Brain microvascular endothelial cell (primary cell): ENCODE measurements at regions not wholly inside any gene's neighbourhood (a gene's known extent, or its start where the extent isn't known, plus 50 kb on each side); places are given as distances from the start of the nearest gene placed in this dataset.

Source experiments
- DNase-seq: peaks from one replicate; pipeline ENCODE4 v3.0.0-alpha.2; 2020
- H3K27ac ChIP-seq: fragments of 250-450 bp; sonication (Bioruptor Pico); 2 replicates; pipeline ENCODE4 v1.5.1; 2020; ENCODE audit warnings: mild to moderate bottlenecking, moderate library complexity
- H3K27me3 ChIP-seq: fragments of 250-450 bp; sonication (Bioruptor Pico); replicated peaks from 2 replicates; pipeline ENCODE4 v1.5.1; 2020; ENCODE audit warnings: mild to moderate bottlenecking
- H3K36me3 ChIP-seq: fragments of 250-450 bp; sonication (Bioruptor Pico); replicated peaks from 2 replicates; pipeline ENCODE4 v1.5.1; 2020; ENCODE audit warnings: mild to moderate bottlenecking
- H3K4me3 ChIP-seq: 2 replicates; pipeline ENCODE4 v1.5.1; 2011; ENCODE audit warnings: low read depth, mild to moderate bottlenecking, control low read depth, low read length, moderate library complexity
- CTCF ChIP-seq: IDR thresholded peaks from 2 replicates; pipeline ENCODE4 v1.5.1; 2011; ENCODE audit warnings: low read depth, mild to moderate bottlenecking, moderate library complexity, low read length, control low read depth, inconsistent platforms; ENCODE audit errors: missing control alignments
- in situ Hi-C: cut with HindIII; loops from 2 replicates; pipeline ENCODE4 v1.10.0; 2017; ENCODE audit warnings: low sequenced_read_pairs, low pct_ligation_motif_present

GRCh38 chr15:46121441-46121840 is 486.6 kb downstream of the SQOR start:
- in situ Hi-C loops = no loop called here
- DNase-seq = no peak
- Histone ChIP-seq H3K36me3 (no peaks in the 10 kb centered on the region), H3K4me3 (no peak overlapping the region), H3K27me3 (no peaks in the 10 kb centered on the region), H3K27ac (no peak overlapping the region)
- TF ChIP-seq CTCF = no peak

GRCh38 chr15:46126581-46126980 is 491.8 kb downstream of the SQOR start:
- TF ChIP-seq CTCF = no peak
- Histone ChIP-seq H3K4me3 (no peak overlapping the region), H3K27me3 (no peaks in the 10 kb centered on the region), H3K36me3 (no peaks in the 10 kb centered on the region), H3K27ac (no peak overlapping the region)
- in situ Hi-C loops = no loop called here
- no peak for DNase-seq

- Histone ChIP-seq H3K4me3 (no peak overlapping the region), H3K27me3 (no peaks in the 10 kb centered on the region), H3K27ac (no peak overlapping the region), H3K36me3 (no peaks in the 10 kb centered on the region)
- in situ Hi-C loops = no loop called here
- no peak for TF ChIP-seq CTCF
- no peak for DNase-seq
These were observed 492.6 kb downstream of the SQOR start for GRCh38 chr15:46127361-46127874.

GRCh38 chr15:46129145-46129544 is 494.3 kb downstream of the SQOR start:
- no peak for TF ChIP-seq CTCF
- no peak for DNase-seq

GRCh38 chr15:46131876-46132275 is 497.0 kb downstream of the SQOR start:
- H3K36me3 ChIP-seq = no peaks in the 10 kb centered on the region
- H3K4me3 ChIP-seq = no peak overlapping the region
- no peak overlapping the region for H3K27ac ChIP-seq
- H3K27me3 ChIP-seq = no peaks in the 10 kb centered on the region
- no peak for TF ChIP-seq CTCF
- in situ Hi-C loops = no loop called here
- no peak for DNase-seq

More at GRCh38 chr15:46129145-46129544, 494.3 kb downstream of the SQOR start:
- Histone ChIP-seq H3K4me3 (no peak overlapping the region), H3K36me3 (no peaks in the 10 kb centered on the region), H3K27me3 (no peaks in the 10 kb centered on the region), H3K27ac (no peak overlapping the region)
- in situ Hi-C loops = no loop called here

GRCh38 chr15:46137443-46137842 is 502.6 kb downstream of the SQOR start:
- H3K27ac ChIP-seq = no peak overlapping the region
- no peak for DNase-seq
- no peak overlapping the region for H3K4me3 ChIP-seq
- no peak for TF ChIP-seq CTCF
- H3K27me3 ChIP-seq = no peaks in the 10 kb centered on the region
- in situ Hi-C loops = no loop called here
- no peaks in the 10 kb centered on the region for H3K36me3 ChIP-seq
